KMS-11 (cell line): ENCODE measurements at regions not wholly inside any gene's neighbourhood (a gene's known extent, or its start where the extent isn't known, plus 50 kb on each side); places are given as distances from the start of the nearest gene placed in this dataset.

ENCODE experiments used
- H2AFZ ChIP-seq: fragments of 200-600 bp; sonication (generic); 2 replicates; pipeline ENCODE4 v1.6.1; 2016; ENCODE audit warnings: antibody characterized with exemption, mixed run types, low read depth
- H3K27ac ChIP-seq: fragments of 200-600 bp; sonication (generic); 2 replicates; pipeline ENCODE4 v1.6.1; 2016; ENCODE audit warnings: mild to moderate bottlenecking, mixed run types
- H3K27me3 ChIP-seq: fragments of 200-600 bp; sonication (generic); 2 replicates; pipeline ENCODE4 v1.6.1; 2017; ENCODE audit warnings: mild to moderate bottlenecking, low read depth, mixed run types, moderate library complexity; ENCODE audit not compliant: insufficient read depth
- H3K36me3 ChIP-seq: fragments of 200-600 bp; sonication (generic); 2 replicates; pipeline ENCODE4 v1.6.1; 2017; ENCODE audit warnings: mild to moderate bottlenecking, mixed run types; ENCODE audit not compliant: insufficient read depth
- H3K4me1 ChIP-seq: fragments of 200-600 bp; sonication (generic); 2 replicates; pipeline ENCODE4 v1.6.1; 2016; ENCODE audit warnings: mild to moderate bottlenecking, low read depth, mixed run types; ENCODE audit not compliant: poor library complexity, severe bottlenecking
- H3K4me2 ChIP-seq: fragments of 200-600 bp; sonication (generic); 2 replicates; pipeline ENCODE4 v1.7.0; 2016; ENCODE audit warnings: mild to moderate bottlenecking, mixed run types
- H3K4me3 ChIP-seq: fragments of 200-600 bp; sonication (generic); IDR thresholded peaks from 2 replicates; pipeline ENCODE4 v1.6.1; 2017; ENCODE audit warnings: low read depth, low read length, mixed read lengths; ENCODE audit not compliant: insufficient read depth
- H3K79me2 ChIP-seq: fragments of 200-600 bp; sonication (generic); 2 replicates; pipeline ENCODE4 v1.6.1; 2016; ENCODE audit warnings: low read depth, mixed run types; ENCODE audit not compliant: insufficient read depth
- H3K9ac ChIP-seq: fragments of 200-600 bp; sonication (generic); 2 replicates; pipeline ENCODE4 v1.6.1; 2016; ENCODE audit warnings: mild to moderate bottlenecking, mixed run types
- H4K20me1 ChIP-seq: fragments of 200-600 bp; sonication (generic); 2 replicates; pipeline ENCODE4 v1.6.1; 2016; ENCODE audit warnings: mild to moderate bottlenecking, mixed run types; ENCODE audit not compliant: insufficient read depth
- TF ChIP-seq, protein P1 (sequence below): fragments of 200-600 bp; sonication (generic); conservative IDR thresholded peaks from 2 replicates; pipeline ENCODE4 v1.6.1; 2017; ENCODE audit warnings: low read depth, mild to moderate bottlenecking, antibody characterized with exemption, low read length, moderate library complexity, mixed read lengths

DNA sequence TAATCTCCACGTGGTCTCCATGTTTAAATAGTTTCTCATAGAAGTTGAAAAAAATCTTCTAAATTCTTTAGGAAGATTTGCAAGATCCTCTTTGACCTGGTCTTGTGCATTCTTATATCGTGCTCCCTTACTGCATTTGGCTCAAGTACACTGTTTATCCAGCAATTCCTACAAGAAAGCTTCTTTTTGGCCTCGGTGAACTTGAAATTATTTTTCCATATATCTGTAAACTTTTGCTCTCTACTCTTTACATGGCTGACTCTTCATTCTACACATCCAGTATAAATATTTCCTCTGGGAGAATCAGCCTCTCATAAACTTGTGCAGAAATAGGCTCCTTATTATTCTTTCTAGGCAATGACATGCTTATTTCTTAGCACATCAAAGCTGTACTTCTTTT lies 1457.9 kb upstream of the PRR20A start:
- TF ChIP-seq, protein P1, sequence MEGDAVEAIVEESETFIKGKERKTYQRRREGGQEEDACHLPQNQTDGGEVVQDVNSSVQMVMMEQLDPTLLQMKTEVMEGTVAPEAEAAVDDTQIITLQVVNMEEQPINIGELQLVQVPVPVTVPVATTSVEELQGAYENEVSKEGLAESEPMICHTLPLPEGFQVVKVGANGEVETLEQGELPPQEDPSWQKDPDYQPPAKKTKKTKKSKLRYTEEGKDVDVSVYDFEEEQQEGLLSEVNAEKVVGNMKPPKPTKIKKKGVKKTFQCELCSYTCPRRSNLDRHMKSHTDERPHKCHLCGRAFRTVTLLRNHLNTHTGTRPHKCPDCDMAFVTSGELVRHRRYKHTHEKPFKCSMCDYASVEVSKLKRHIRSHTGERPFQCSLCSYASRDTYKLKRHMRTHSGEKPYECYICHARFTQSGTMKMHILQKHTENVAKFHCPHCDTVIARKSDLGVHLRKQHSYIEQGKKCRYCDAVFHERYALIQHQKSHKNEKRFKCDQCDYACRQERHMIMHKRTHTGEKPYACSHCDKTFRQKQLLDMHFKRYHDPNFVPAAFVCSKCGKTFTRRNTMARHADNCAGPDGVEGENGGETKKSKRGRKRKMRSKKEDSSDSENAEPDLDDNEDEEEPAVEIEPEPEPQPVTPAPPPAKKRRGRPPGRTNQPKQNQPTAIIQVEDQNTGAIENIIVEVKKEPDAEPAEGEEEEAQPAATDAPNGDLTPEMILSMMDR: no peak
- H3K4me2 ChIP-seq: no peak overlapping the region
- no peaks in the 10 kb centered on the region for H3K4me1 ChIP-seq
- no peak overlapping the region for H3K27ac ChIP-seq
- no peak overlapping the region for H3K4me3 ChIP-seq
- no peaks in the 10 kb centered on the region for H3K36me3 ChIP-seq
- H2AFZ ChIP-seq: no peak overlapping the region
- H3K79me2 ChIP-seq: no peaks in the 10 kb centered on the region
- no peaks in the 10 kb centered on the region for H4K20me1 ChIP-seq
- H3K27me3 ChIP-seq: no peaks in the 10 kb centered on the region
- H3K9ac ChIP-seq: no peak overlapping the region

DNA sequence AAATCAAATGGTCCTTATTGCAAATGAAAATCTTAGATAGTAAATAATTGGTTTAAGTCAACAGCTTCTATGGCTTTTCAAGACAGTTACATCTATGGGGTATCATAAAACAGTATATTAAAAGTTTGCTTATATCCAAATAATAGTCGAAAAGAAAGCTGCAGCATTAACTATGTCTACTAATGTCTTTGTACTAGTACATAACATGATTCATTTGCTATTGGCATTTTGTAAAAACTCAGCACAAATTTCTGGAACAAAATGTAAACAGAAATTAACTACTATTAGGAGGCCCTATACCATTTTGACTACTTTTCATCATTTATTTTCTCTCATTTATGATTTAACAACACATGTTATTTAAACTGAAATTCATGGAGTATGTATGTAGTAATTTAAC lies 1435.2 kb upstream of the PRR20A start:
- Histone ChIP-seq H3K79me2 (no peaks in the 10 kb centered on the region), H2AFZ (no peak overlapping the region), H4K20me1 (no peaks in the 10 kb centered on the region), H3K36me3 (no peaks in the 10 kb centered on the region), H3K27ac (no peak overlapping the region), H3K4me1 (no peaks in the 10 kb centered on the region), H3K4me2 (no peak overlapping the region), H3K27me3 (no peaks in the 10 kb centered on the region), H3K9ac (no peak overlapping the region), H3K4me3 (no peak overlapping the region)
- TF ChIP-seq, protein P1: no peak

DNA sequence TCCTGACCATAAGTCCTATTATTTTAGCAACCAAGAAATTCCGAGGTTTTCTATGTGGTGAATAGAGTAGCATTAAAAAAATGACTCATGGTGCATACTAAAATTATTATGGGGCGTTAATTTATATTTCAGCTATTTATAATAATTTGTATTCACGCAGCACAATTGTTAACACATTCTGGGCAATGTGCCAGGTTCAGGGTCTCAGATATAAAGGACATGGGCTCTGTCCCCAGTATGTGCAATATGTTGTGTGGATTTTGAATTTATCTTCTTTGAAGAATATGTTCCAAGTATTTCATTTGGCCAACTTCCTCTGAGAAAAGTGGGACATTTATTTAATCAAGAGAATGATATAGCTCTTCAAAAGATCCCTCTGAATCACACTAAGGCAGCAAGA lies 1434.7 kb upstream of the PRR20A start:
- TF ChIP-seq, protein P1: no peak
- Histone ChIP-seq H3K9ac (no peak overlapping the region), H3K79me2 (no peaks in the 10 kb centered on the region), H2AFZ (no peak overlapping the region), H3K27me3 (no peaks in the 10 kb centered on the region), H4K20me1 (no peaks in the 10 kb centered on the region), H3K36me3 (no peaks in the 10 kb centered on the region), H3K27ac (no peak overlapping the region), H3K4me2 (no peak overlapping the region), H3K4me1 (no peaks in the 10 kb centered on the region), H3K4me3 (no peak overlapping the region)

DNA sequence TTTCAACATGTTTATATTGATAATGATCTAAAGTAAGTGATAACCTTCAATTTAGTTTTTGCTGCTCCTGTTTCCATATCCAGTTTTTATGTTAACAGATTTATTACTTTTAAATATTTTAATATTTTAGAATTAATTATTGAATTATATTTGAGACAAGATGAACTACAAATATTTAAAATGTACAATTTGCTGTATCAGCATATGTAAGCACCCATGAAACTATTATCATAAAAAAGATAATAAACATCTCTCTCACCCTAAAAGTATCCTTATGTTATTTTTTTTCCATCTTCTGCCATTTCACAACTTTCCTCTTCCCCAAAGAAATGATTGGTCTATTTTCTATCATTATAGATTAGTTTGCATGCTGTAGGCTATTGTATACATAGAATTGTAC lies 1426.6 kb upstream of the PRR20A start:
- Histone ChIP-seq H3K36me3 (no peaks in the 10 kb centered on the region), H3K9ac (no peak overlapping the region), H3K27ac (no peak overlapping the region), H3K4me2 (no peak overlapping the region), H3K4me3 (no peak overlapping the region), H3K79me2 (no peaks in the 10 kb centered on the region), H3K4me1 (no peaks in the 10 kb centered on the region), H3K27me3 (no peaks in the 10 kb centered on the region), H2AFZ (no peak overlapping the region), H4K20me1 (no peaks in the 10 kb centered on the region)
- TF ChIP-seq, protein P1: no peak

DNA sequence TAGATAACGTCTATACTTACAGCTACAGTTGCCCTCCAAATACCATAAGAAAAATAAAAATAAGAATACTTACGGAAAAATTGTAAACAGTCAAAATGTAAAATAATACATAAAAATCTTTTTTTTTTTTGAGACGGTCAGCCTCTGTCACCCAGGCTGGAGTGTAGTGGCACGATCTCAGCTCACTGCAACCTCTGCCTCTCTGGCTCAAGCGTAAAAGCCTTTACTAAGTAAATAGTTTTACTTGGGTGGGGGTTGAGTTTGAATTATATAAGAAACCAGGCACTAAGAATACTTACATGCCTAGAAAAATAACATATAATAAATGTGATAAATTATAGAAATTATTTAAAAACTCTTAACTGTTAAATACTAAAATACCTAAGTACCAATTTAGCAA lies 1413.0 kb upstream of the PRR20A start:
- Histone ChIP-seq H3K4me3 (no peak overlapping the region), H3K36me3 (no peaks in the 10 kb centered on the region), H3K27ac (no peak overlapping the region), H4K20me1 (no peaks in the 10 kb centered on the region), H3K9ac (no peak overlapping the region), H3K4me2 (no peak overlapping the region), H3K4me1 (no peaks in the 10 kb centered on the region), H3K27me3 (no peaks in the 10 kb centered on the region), H3K79me2 (no peaks in the 10 kb centered on the region), H2AFZ (no peak overlapping the region)
- TF ChIP-seq, protein P1: no peak
